ENCODE measurements at regions not wholly inside any gene's neighbourhood (a gene's known extent, or its start where the extent isn't known, plus 50 kb on each side); places are given as distances from the start of the nearest gene placed in this dataset.
A peak's percentile ranks its signal among the peaks of the same experiment; 100 is the strongest.

DNA sequence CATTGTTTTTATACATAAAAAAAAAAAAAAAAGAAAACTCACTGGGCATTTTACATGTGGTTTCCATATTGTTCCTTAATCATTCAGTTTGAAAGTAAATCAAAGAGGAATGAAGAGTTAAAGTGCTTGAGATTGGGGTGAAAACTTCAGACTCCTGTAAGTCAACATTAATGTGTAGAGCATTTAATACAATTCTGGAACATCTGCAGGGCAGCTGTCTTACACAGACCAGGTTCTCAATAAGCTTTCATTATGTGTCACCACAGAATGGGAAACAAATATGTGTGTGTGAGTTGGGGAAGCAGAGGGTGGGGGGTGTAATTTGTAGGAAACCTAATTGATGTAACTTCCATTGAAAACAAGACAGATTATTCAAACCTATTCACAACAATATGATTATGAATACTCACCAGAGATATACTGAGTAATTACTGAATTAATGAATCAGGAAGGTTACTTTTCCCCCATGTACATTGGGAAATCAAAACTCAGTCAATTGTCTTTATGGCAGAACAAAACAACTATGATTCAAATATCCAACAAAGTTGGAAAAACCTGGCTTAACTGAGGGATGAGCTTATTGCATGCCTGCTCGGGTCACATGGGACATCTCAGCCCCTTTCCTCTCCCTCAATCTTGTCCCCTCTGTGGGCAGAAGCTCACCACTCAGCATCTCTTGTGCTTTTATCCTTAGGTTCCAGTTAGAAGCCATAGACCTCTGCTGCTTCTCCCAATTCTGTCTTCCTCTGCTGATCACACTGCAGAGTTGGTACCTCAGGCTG, 281.2 kb upstream of the THBS1 start:
- Histone ChIP-seq H3K9ac (ENCODE audit: insufficient read depth in 1 of 2, low read length in 2 of 2) (no peak overlapping the region), H3K36me3 (ENCODE audit: control insufficient read depth in 4 of 4, insufficient read depth in 4 of 4, low read length in 4 of 4) (no peaks in the 10 kb centered on the region), H3K27me3 (ENCODE audit: control insufficient read depth in 3 of 3, insufficient read depth in 3 of 3, low read length in 2 of 3) (no peaks in the 10 kb centered on the region), H3K4me3 (no peak overlapping the region), H3K4me1 (ENCODE audit: control insufficient read depth in 5 of 5, insufficient read depth in 5 of 5, low read length in 5 of 5) (peaks cover 0 to 7% (median 0%) of the 10 kb centered on the region in 5 donors), H3K9me3 (ENCODE audit: control insufficient read depth in 4 of 4, insufficient read depth in 3 of 4, low read length in 3 of 4) (no peaks in the 10 kb centered on the region), H3K27ac (ENCODE audit: low read depth in 1 of 2, low read length in 1 of 2) (no peak overlapping the region)
- ATAC-seq (ENCODE audit: insufficient read depth, low FRiP score) (no peak), DNase-seq (no peak)
- TF ChIP-seq, protein P1, sequence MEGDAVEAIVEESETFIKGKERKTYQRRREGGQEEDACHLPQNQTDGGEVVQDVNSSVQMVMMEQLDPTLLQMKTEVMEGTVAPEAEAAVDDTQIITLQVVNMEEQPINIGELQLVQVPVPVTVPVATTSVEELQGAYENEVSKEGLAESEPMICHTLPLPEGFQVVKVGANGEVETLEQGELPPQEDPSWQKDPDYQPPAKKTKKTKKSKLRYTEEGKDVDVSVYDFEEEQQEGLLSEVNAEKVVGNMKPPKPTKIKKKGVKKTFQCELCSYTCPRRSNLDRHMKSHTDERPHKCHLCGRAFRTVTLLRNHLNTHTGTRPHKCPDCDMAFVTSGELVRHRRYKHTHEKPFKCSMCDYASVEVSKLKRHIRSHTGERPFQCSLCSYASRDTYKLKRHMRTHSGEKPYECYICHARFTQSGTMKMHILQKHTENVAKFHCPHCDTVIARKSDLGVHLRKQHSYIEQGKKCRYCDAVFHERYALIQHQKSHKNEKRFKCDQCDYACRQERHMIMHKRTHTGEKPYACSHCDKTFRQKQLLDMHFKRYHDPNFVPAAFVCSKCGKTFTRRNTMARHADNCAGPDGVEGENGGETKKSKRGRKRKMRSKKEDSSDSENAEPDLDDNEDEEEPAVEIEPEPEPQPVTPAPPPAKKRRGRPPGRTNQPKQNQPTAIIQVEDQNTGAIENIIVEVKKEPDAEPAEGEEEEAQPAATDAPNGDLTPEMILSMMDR (IDR thresholded peaks at IDR 0.05; ENCODE audit: control extremely low read depth, extremely low read depth) = no peak
- WGBS, 2 donors = 92 to 100% methylated on average over 1 of the region's 1 CpG

DNA sequence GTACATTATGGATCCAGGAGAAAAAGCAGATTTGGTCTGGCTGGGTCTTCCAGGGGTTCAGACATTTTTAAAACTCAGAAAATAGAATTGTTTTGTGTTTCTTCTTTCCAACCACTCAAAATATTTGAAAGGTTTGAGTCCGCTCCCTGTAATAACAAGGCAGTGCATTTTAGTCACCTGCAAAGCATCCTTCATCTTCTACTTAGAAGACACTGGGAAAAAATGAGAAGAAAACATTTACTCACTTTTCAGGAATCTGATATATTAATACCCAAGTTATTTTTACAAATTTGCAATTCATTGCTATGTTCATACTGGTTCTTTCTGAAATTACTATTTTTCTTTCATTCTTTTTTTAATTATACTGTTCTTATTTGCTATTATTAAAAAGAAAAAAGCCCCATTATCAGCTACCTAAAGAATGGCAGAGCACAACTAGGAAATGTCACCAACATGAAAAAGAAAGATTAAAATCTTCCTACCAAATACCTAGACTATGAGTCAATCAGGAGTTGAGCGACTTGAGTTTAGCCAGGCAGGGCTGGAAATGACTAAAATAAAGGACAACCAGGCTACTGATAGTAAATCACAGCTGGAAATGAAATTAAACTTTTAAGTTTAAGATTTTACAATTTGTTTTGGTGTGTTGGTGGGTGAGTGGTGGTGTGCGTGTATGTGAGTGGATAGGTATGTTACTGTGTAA, 280.3 kb upstream of the THBS1 start:
- Histone ChIP-seq H3K4me3 (no peak overlapping the region), H3K9ac (ENCODE audit: insufficient read depth in 1 of 2, low read length in 2 of 2) (no peak overlapping the region), H3K4me1 (ENCODE audit: control insufficient read depth in 5 of 5, insufficient read depth in 5 of 5, low read length in 5 of 5) (peaks cover 0 to 7% (median 0%) of the 10 kb centered on the region in 5 donors), H3K27ac (ENCODE audit: low read depth in 1 of 2, low read length in 1 of 2) (no peak overlapping the region), H3K9me3 (ENCODE audit: control insufficient read depth in 4 of 4, insufficient read depth in 3 of 4, low read length in 3 of 4) (no peaks in the 10 kb centered on the region), H3K36me3 (ENCODE audit: control insufficient read depth in 4 of 4, insufficient read depth in 4 of 4, low read length in 4 of 4) (no peaks in the 10 kb centered on the region), H3K27me3 (ENCODE audit: control insufficient read depth in 3 of 3, insufficient read depth in 3 of 3, low read length in 2 of 3) (no peaks in the 10 kb centered on the region)
- ATAC-seq (ENCODE audit: insufficient read depth, low FRiP score) (no peak), DNase-seq (no peak)
- TF ChIP-seq, protein P1 (IDR thresholded peaks at IDR 0.05; ENCODE audit: control extremely low read depth, extremely low read depth) = no peak
- 89 to 95% methylated on average over 3 of the region's 3 CpGs for WGBS, 2 donors

DNA sequence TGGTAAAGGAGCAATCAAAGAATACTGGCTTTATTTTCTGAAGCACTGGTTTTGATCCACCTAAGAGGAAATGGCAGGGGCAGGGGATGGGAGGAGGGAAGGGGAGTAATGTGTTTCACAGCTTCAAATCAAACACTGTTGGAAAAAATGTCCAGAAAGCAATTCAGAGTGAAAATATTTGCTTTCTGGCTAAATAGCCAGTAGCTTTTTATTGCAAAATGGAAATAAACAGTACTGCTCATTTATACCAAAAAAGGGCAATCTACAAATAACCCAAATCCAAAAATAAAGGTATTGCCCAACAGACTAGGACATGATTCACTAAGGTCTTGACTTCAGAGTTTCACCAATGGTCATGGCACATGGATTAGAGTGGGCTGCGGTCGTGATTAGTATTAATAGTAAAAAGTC, 279.3 kb upstream of the THBS1 start:
- TF ChIP-seq, protein P1 (IDR thresholded peaks at IDR 0.05; ENCODE audit: control extremely low read depth, extremely low read depth) = no peak
- H3K9me3 ChIP-seq (ENCODE audit: control insufficient read depth in 4 of 4, insufficient read depth in 3 of 4, low read length in 3 of 4) = no peaks in the 10 kb centered on the region
- H3K27me3 ChIP-seq (ENCODE audit: control insufficient read depth in 3 of 3, insufficient read depth in 3 of 3, low read length in 2 of 3) = no peaks in the 10 kb centered on the region
- H3K4me3 ChIP-seq = no peak overlapping the region
- no peak overlapping the region for H3K27ac ChIP-seq (ENCODE audit: low read depth in 1 of 2, low read length in 1 of 2)
- no peak overlapping the region for H3K9ac ChIP-seq (ENCODE audit: insufficient read depth in 1 of 2, low read length in 2 of 2)
- H3K36me3 ChIP-seq (ENCODE audit: control insufficient read depth in 4 of 4, insufficient read depth in 4 of 4, low read length in 4 of 4) = no peaks in the 10 kb centered on the region
- peak in 1 of 3 donors; percentile 44 for DNase-seq
- 77 to 95% methylated on average over 2 of the region's 2 CpGs for WGBS, 2 donors
- no peak for ATAC-seq (ENCODE audit: insufficient read depth, low FRiP score)
- H3K4me1 ChIP-seq (ENCODE audit: control insufficient read depth in 5 of 5, insufficient read depth in 5 of 5, low read length in 5 of 5) = peaks cover 0 to 7% (median 0%) of the 10 kb centered on the region in 5 donors
